GM11168 (cell line): ENCODE measurements at regions not wholly inside any gene's neighbourhood (a gene's known extent, or its start where the extent isn't known, plus 50 kb on each side); places are given as distances from the start of the nearest gene placed in this dataset.

ENCODE experiments used
- in situ Hi-C: fragments of 300-500 bp; cut with MboI; formaldehyde crosslinking; loops from one replicate; pipeline ENCODE4 v1.12.0; 2022; ENCODE audit warnings: low sequenced_read_pairs; ENCODE audit not compliant: unreplicated experiment

GRCh38 chr19:31676271-31677004, 327.2 kb upstream of the TSHZ3 start:
- in situ Hi-C loops = no loop called here

GRCh38 chr19:31678421-31678820, 329.2 kb upstream of the TSHZ3 start:
- in situ Hi-C loops = no loop called here

- in situ Hi-C loops = no loop called here
Measured at GRCh38 chr19:31681121-31681520, 331.9 kb upstream of the TSHZ3 start.

- in situ Hi-C loops = no loop called here
Measured at GRCh38 chr19:31693131-31693932, 344.1 kb upstream of the TSHZ3 start.

- in situ Hi-C loops = no loop called here
Measured at GRCh38 chr19:31693933-31694269, 344.7 kb upstream of the TSHZ3 start.

- in situ Hi-C loops = no loop called here
Measured at GRCh38 chr19:31694761-31695160, 345.5 kb upstream of the TSHZ3 start.

GRCh38 chr19:31699421-31699820, 350.2 kb upstream of the TSHZ3 start:
- in situ Hi-C loops = no loop called here

GRCh38 chr19:31701146-31701545, 351.9 kb upstream of the TSHZ3 start:
- in situ Hi-C loops = no loop called here

GRCh38 chr19:31705656-31706055, 356.4 kb upstream of the TSHZ3 start:
- in situ Hi-C loops = no loop called here

GRCh38 chr19:31706131-31706530, 356.9 kb upstream of the TSHZ3 start:
- in situ Hi-C loops = no loop called here

GRCh38 chr19:31706691-31707620, 357.7 kb upstream of the TSHZ3 start:
- in situ Hi-C loops = no loop called here

- in situ Hi-C loops = no loop called here
Measured at GRCh38 chr19:31708520-31708919, 359.3 kb upstream of the TSHZ3 start.

- in situ Hi-C loops = no loop called here
Measured at GRCh38 chr19:31709476-31709875, 360.2 kb upstream of the TSHZ3 start.

GRCh38 chr19:31715249-31715945, 366.2 kb upstream of the TSHZ3 start:
- in situ Hi-C loops = no loop called here

GRCh38 chr19:31716826-31717225, 367.6 kb upstream of the TSHZ3 start:
- in situ Hi-C loops = no loop called here

- in situ Hi-C loops = no loop called here
Measured at GRCh38 chr19:31717269-31717923, 368.2 kb upstream of the TSHZ3 start.

GRCh38 chr19:31718032-31718431, 368.8 kb upstream of the TSHZ3 start:
- in situ Hi-C loops = no loop called here

- in situ Hi-C loops = no loop called here
Measured at GRCh38 chr19:31718898-31719297, 369.7 kb upstream of the TSHZ3 start.

- in situ Hi-C loops = no loop called here
Measured at GRCh38 chr19:31723101-31723500, 373.9 kb upstream of the TSHZ3 start.

- in situ Hi-C loops = no loop called here
Measured at GRCh38 chr19:31725051-31725450, 375.8 kb upstream of the TSHZ3 start.
